ENCODE measurements at regions not wholly inside any gene's neighbourhood (a gene's known extent, or its start where the extent isn't known, plus 50 kb on each side); places are given as distances from the start of the nearest gene placed in this dataset.

DNA sequence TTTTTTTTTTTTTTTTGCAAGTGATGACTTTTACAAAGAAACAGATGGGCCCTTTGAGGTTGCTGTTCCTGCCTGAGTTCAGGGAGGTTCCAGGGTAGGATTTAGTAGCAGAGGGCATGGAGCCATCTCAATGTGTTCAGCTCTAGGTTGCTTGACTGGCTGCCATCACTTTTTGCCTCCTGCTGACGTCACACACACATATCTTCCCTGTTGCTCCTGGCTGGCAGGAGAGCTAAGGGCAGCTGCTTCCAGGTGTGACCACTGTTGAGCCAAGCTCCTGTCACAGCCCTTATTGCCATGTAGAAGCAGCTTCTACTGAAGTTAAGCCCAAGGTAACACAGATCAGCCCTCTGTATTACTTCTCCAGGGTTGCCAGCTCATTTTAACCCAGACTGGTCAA is 394.2 kb upstream of the SPRED2 start:
- no peaks in the 10 kb centered on the region for H3K79me2 ChIP-seq (ENCODE audit: insufficient read depth, low read length)
- H4K20me1 ChIP-seq (ENCODE audit: low read depth, low read length), result no peaks in the 10 kb centered on the region
- no peak overlapping the region for H3K4me3 ChIP-seq (ENCODE audit: insufficient read depth, low read length, poor library complexity, severe bottlenecking)
- no peaks in the 10 kb centered on the region for H3F3A ChIP-seq (ENCODE audit: insufficient read depth)
- H3K9me2 ChIP-seq (replicated peaks; ENCODE audit: insufficient read depth, low read length), result no peaks in the 10 kb centered on the region
- H3K27ac ChIP-seq (ENCODE audit: low read depth, low read length), result no peak overlapping the region
- TF ChIP-seq EZH2phosphoT487 (conservative IDR thresholded peaks at IDR 0.05; ENCODE audit: low read length), result no peak
- TF ChIP-seq, protein P1, sequence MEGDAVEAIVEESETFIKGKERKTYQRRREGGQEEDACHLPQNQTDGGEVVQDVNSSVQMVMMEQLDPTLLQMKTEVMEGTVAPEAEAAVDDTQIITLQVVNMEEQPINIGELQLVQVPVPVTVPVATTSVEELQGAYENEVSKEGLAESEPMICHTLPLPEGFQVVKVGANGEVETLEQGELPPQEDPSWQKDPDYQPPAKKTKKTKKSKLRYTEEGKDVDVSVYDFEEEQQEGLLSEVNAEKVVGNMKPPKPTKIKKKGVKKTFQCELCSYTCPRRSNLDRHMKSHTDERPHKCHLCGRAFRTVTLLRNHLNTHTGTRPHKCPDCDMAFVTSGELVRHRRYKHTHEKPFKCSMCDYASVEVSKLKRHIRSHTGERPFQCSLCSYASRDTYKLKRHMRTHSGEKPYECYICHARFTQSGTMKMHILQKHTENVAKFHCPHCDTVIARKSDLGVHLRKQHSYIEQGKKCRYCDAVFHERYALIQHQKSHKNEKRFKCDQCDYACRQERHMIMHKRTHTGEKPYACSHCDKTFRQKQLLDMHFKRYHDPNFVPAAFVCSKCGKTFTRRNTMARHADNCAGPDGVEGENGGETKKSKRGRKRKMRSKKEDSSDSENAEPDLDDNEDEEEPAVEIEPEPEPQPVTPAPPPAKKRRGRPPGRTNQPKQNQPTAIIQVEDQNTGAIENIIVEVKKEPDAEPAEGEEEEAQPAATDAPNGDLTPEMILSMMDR (IDR thresholded peaks at IDR 0.05; ENCODE audit: insufficient read depth, low read length, poor library complexity, severe bottlenecking), result no peak
- H3K9ac ChIP-seq (ENCODE audit: low read length), result no peak overlapping the region
- H3K4me2 ChIP-seq (ENCODE audit: low read depth, low read length, poor library complexity, severe bottlenecking), result no peak overlapping the region
- H2AFZ ChIP-seq (ENCODE audit: low read depth, low read length, severe bottlenecking), result no peak overlapping the region
- no peaks in the 10 kb centered on the region for H3K27me3 ChIP-seq (ENCODE audit: low read length)
- H3K36me3 ChIP-seq (ENCODE audit: low read length), result no peaks in the 10 kb centered on the region
- H3K9me3 ChIP-seq (ENCODE audit: insufficient read depth, low read length), result no peaks in the 10 kb centered on the region

DNA sequence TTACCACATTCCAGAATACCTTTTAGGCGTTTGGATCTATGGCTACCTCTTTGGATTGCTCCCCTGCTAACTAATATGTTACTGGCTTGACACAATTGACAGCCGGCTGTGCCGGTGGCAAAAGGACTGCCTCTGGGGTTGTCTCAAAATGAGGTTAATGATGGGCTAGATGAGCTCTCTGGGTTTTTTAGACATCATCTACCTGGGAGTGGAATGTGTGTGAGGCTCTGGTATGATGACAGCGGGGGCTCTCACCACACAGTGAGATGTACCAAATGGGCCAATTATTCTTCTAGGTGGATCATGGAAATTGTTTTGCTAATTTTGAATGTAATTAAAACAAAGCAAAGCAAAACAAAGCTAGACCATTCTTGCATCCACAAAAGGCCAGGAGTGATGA is 391.1 kb upstream of the SPRED2 start:
- H3K9me3 ChIP-seq (ENCODE audit: insufficient read depth, low read length), result no peaks in the 10 kb centered on the region
- no peaks in the 10 kb centered on the region for H3K79me2 ChIP-seq (ENCODE audit: insufficient read depth, low read length)
- no peak overlapping the region for H3K9ac ChIP-seq (ENCODE audit: low read length)
- TF ChIP-seq, protein P1 (IDR thresholded peaks at IDR 0.05; ENCODE audit: insufficient read depth, low read length, poor library complexity, severe bottlenecking), result no peak
- TF ChIP-seq EZH2phosphoT487 (conservative IDR thresholded peaks at IDR 0.05; ENCODE audit: low read length), result no peak
- no peaks in the 10 kb centered on the region for H3K9me2 ChIP-seq (replicated peaks; ENCODE audit: insufficient read depth, low read length)
- H3K27me3 ChIP-seq (ENCODE audit: low read length), result no peaks in the 10 kb centered on the region
- H4K20me1 ChIP-seq (ENCODE audit: low read depth, low read length), result no peaks in the 10 kb centered on the region
- H3K27ac ChIP-seq (ENCODE audit: low read depth, low read length), result no peak overlapping the region
- H2AFZ ChIP-seq (ENCODE audit: low read depth, low read length, severe bottlenecking), result no peak overlapping the region
- no peaks in the 10 kb centered on the region for H3F3A ChIP-seq (ENCODE audit: insufficient read depth)
- no peaks in the 10 kb centered on the region for H3K36me3 ChIP-seq (ENCODE audit: low read length)
- no peak overlapping the region for H3K4me3 ChIP-seq (ENCODE audit: insufficient read depth, low read length, poor library complexity, severe bottlenecking)
- H3K4me2 ChIP-seq (ENCODE audit: low read depth, low read length, poor library complexity, severe bottlenecking), result no peak overlapping the region

DNA sequence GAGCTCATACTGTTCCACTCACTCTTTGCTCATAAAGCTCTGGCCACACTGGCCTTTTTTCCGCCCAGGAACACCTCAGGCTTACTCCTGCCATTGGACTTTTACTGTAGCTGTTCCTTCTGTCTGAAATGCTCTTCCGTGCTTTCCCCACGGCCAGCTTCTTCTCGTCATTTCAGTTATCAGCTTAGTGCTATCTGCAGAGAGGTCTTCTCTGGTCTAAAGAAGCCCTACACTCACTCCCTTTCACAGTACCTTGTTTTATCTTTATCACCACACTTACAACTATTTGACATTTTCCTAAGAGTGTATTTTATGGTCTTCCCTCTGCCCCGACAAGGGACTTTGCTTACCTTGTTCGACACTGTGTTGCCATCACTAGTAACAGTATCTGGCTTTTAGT is 388.1 kb upstream of the SPRED2 start:
- TF ChIP-seq EZH2phosphoT487 (conservative IDR thresholded peaks at IDR 0.05; ENCODE audit: low read length), result no peak
- TF ChIP-seq, protein P1 (IDR thresholded peaks at IDR 0.05; ENCODE audit: insufficient read depth, low read length, poor library complexity, severe bottlenecking), result no peak
- Histone ChIP-seq H3K27me3 (ENCODE audit: low read length) (no peaks in the 10 kb centered on the region), H3K27ac (ENCODE audit: low read depth, low read length) (no peak overlapping the region), H2AFZ (ENCODE audit: low read depth, low read length, severe bottlenecking) (no peak overlapping the region), H3K4me2 (ENCODE audit: low read depth, low read length, poor library complexity, severe bottlenecking) (no peak overlapping the region), H3K36me3 (ENCODE audit: low read length) (no peaks in the 10 kb centered on the region), H3K9me3 (ENCODE audit: insufficient read depth, low read length) (no peaks in the 10 kb centered on the region), H4K20me1 (ENCODE audit: low read depth, low read length) (no peaks in the 10 kb centered on the region), H3K9me2 (replicated peaks; ENCODE audit: insufficient read depth, low read length) (no peaks in the 10 kb centered on the region), H3K79me2 (ENCODE audit: insufficient read depth, low read length) (no peaks in the 10 kb centered on the region), H3K9ac (ENCODE audit: low read length) (no peak overlapping the region), H3K4me3 (ENCODE audit: insufficient read depth, low read length, poor library complexity, severe bottlenecking) (no peak overlapping the region), H3F3A (ENCODE audit: insufficient read depth) (no peaks in the 10 kb centered on the region)
